ENCODE measurements at regions not wholly inside any gene's neighbourhood (a gene's known extent, or its start where the extent isn't known, plus 50 kb on each side); places are given as distances from the start of the nearest gene placed in this dataset.

GRCh38 chr2:67522148-67522547 lies 125.0 kb downstream of the ETAA1 start:
- no peaks in the 10 kb centered on the region for H3K4me1 ChIP-seq (ENCODE audit: control insufficient read depth in 4 of 4, insufficient read depth in 4 of 4, low read length in 3 of 4)
- no peaks in the 10 kb centered on the region for H3K9me3 ChIP-seq (ENCODE audit: control insufficient read depth in 4 of 4, low read length in 3 of 4)
- 90% methylated on average over 1 of the region's 1 CpG for WGBS
- H3K4me3 ChIP-seq (ENCODE audit: low read depth in 1 of 3, low read length in 3 of 3), result no peak overlapping the region
- no peaks in the 10 kb centered on the region for H3K36me3 ChIP-seq (ENCODE audit: control insufficient read depth in 4 of 4, insufficient read depth in 3 of 4, low read depth in 1 of 4, low read length in 3 of 4)
- H3K9ac ChIP-seq (ENCODE audit: low read depth in 1 of 2, low read length in 2 of 2), result no peak overlapping the region
- no peak for DNase-seq (ENCODE audit: low spot score)
- no peak overlapping the region for H3K27ac ChIP-seq (ENCODE audit: low read depth in 1 of 2, low read length in 2 of 2)
- peaks cover 0 to 9% (median 0%) of the 10 kb centered on the region in 4 donors for H3K27me3 ChIP-seq (ENCODE audit: control insufficient read depth in 4 of 4, insufficient read depth in 4 of 4, low read length in 3 of 4)
- TF ChIP-seq GABPA (IDR thresholded peaks at IDR 0.05 in 1 of 2, conservative IDR thresholded peaks at IDR 0.05 in 1 of 2), result no peak
- TF ChIP-seq EGR1 (IDR thresholded peaks at IDR 0.05; ENCODE audit: low read depth in 2 of 2), result no peak
- no peak for TF ChIP-seq FOXA1 (IDR thresholded peaks at IDR 0.05)
- no peak for TF ChIP-seq NR2F2 (IDR thresholded peaks at IDR 0.05)
- no peak for TF ChIP-seq RAD21 (IDR thresholded peaks at IDR 0.05)

DNA sequence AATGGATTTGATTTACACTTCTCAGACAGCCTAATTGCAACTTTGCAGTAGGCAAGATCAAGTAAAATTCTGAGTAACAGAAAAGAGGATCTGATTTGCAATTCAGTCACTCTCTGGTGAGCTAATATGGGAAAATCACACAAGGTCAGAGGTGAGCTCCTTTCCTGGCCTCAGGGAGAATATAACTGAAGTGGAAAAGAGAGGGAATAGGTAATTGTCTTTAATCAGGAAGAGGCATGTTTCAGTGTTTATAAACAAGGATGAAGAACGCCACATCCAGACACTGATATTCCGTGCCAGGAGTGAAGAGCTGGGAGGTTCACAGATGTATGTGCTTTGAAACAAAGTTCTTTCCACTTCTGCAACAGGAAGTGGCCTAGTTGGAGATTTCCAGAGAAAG lies 127.1 kb downstream of the ETAA1 start:
- H3K36me3 ChIP-seq (ENCODE audit: control insufficient read depth in 4 of 4, insufficient read depth in 3 of 4, low read depth in 1 of 4, low read length in 3 of 4), result no peaks in the 10 kb centered on the region
- H3K27me3 ChIP-seq (ENCODE audit: control insufficient read depth in 4 of 4, insufficient read depth in 4 of 4, low read length in 3 of 4), result peaks cover 0 to 7% (median 0%) of the 10 kb centered on the region in 4 donors
- H3K4me3 ChIP-seq (ENCODE audit: low read depth in 1 of 3, low read length in 3 of 3), result no peak overlapping the region
- no peak for TF ChIP-seq HNF4A (conservative IDR thresholded peaks at IDR 0.05)
- TF ChIP-seq, protein P1, sequence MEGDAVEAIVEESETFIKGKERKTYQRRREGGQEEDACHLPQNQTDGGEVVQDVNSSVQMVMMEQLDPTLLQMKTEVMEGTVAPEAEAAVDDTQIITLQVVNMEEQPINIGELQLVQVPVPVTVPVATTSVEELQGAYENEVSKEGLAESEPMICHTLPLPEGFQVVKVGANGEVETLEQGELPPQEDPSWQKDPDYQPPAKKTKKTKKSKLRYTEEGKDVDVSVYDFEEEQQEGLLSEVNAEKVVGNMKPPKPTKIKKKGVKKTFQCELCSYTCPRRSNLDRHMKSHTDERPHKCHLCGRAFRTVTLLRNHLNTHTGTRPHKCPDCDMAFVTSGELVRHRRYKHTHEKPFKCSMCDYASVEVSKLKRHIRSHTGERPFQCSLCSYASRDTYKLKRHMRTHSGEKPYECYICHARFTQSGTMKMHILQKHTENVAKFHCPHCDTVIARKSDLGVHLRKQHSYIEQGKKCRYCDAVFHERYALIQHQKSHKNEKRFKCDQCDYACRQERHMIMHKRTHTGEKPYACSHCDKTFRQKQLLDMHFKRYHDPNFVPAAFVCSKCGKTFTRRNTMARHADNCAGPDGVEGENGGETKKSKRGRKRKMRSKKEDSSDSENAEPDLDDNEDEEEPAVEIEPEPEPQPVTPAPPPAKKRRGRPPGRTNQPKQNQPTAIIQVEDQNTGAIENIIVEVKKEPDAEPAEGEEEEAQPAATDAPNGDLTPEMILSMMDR (IDR thresholded peaks at IDR 0.05; ENCODE audit: low read depth, low read length, missing input control), result no peak
- TF ChIP-seq FOXA2 (IDR thresholded peaks at IDR 0.05), result no peak
- TF ChIP-seq YY1 (IDR thresholded peaks at IDR 0.05), result no peak
- TF ChIP-seq ATF3 (IDR thresholded peaks at IDR 0.05), result no peak
- TF ChIP-seq RXRA (IDR thresholded peaks at IDR 0.05), result no peak
- no peak for TF ChIP-seq RAD21 (IDR thresholded peaks at IDR 0.05)
- TF ChIP-seq MAX (IDR thresholded peaks at IDR 0.05), result no peak
- TF ChIP-seq JUND (IDR thresholded peaks at IDR 0.05), result no peak
- no peak for TF ChIP-seq HNF4G (IDR thresholded peaks at IDR 0.05)
- TF ChIP-seq GABPA (IDR thresholded peaks at IDR 0.05 in 1 of 2, conservative IDR thresholded peaks at IDR 0.05 in 1 of 2), result no peak
- no peak for TF ChIP-seq FOXA1 (IDR thresholded peaks at IDR 0.05)
- TF ChIP-seq NR2F2 (IDR thresholded peaks at IDR 0.05), result no peak
- no peak for TF ChIP-seq SP1 (IDR thresholded peaks at IDR 0.05)
- no peak for TF ChIP-seq REST (IDR thresholded peaks at IDR 0.05)
- TF ChIP-seq EGR1 (IDR thresholded peaks at IDR 0.05; ENCODE audit: low read depth in 2 of 2), result no peak
- no peak for TF ChIP-seq TAF1 (conservative IDR thresholded peaks at IDR 0.05)
- TF ChIP-seq ZBTB33 (IDR thresholded peaks at IDR 0.05), result no peak
- DNase-seq (ENCODE audit: low spot score), result no peak
- peaks cover 0 to 3% (median 0%) of the 10 kb centered on the region in 4 donors for H3K9me3 ChIP-seq (ENCODE audit: control insufficient read depth in 4 of 4, low read length in 3 of 4)
- no peak overlapping the region for H3K9ac ChIP-seq (ENCODE audit: low read depth in 1 of 2, low read length in 2 of 2)
- 83% methylated on average over 2 of the region's 2 CpGs for WGBS
- H3K4me1 ChIP-seq (ENCODE audit: control insufficient read depth in 4 of 4, insufficient read depth in 4 of 4, low read length in 3 of 4), result no peaks in the 10 kb centered on the region
- no peak overlapping the region for H3K27ac ChIP-seq (ENCODE audit: low read depth in 1 of 2, low read length in 2 of 2)
